Osteoblast (primary cell): ENCODE measurements at regions not wholly inside any gene's neighbourhood (a gene's known extent, or its start where the extent isn't known, plus 50 kb on each side); places are given as distances from the start of the nearest gene placed in this dataset.

Experiments used
- DNase-seq: peaks from one replicate; pipeline ENCODE4 v3.0.0; 2011; ENCODE audit warnings: low spot score, mixed read lengths; ENCODE audit not compliant: insufficient read length; ENCODE audit errors: missing footprints
- H2AFZ ChIP-seq: 2 replicates; pipeline ENCODE4 v1.6.0; 2011; ENCODE audit warnings: mild to moderate bottlenecking, low read length
- H3K27ac ChIP-seq: 2 replicates; pipeline ENCODE4 v1.5.1; 2011; ENCODE audit warnings: mild to moderate bottlenecking, low read depth, low read length, moderate library complexity
- H3K27me3 ChIP-seq: 2 replicates; pipeline ENCODE4 v1.6.0; 2012; ENCODE audit warnings: mild to moderate bottlenecking, control low read depth, inconsistent platforms, low read length, moderate library complexity; ENCODE audit not compliant: insufficient read depth
- H3K36me3 ChIP-seq: 2 replicates; pipeline ENCODE4 v1.5.1; 2011; ENCODE audit warnings: mild to moderate bottlenecking, low read length, control low read depth, moderate library complexity; ENCODE audit not compliant: insufficient read depth
- H3K4me1 ChIP-seq: 2 replicates; pipeline ENCODE4 v1.5.1; 2011; ENCODE audit warnings: mild to moderate bottlenecking, low read length, control low read depth, moderate library complexity; ENCODE audit not compliant: insufficient read depth
- H3K4me2 ChIP-seq: 2 replicates; pipeline ENCODE4 v1.6.0; 2011; ENCODE audit warnings: mild to moderate bottlenecking, low read length; ENCODE audit not compliant: insufficient read depth
- H3K4me3 ChIP-seq: fragments of 200-600 bp; sonication (generic); 3 replicates; pipeline ENCODE4 v1.5.1; 2012; ENCODE audit warnings: mild to moderate bottlenecking, low read length, inconsistent platforms; ENCODE audit not compliant: insufficient read depth
- H3K79me2 ChIP-seq: 2 replicates; pipeline ENCODE4 v1.6.0; 2012; ENCODE audit warnings: mild to moderate bottlenecking, low read length, control low read depth, inconsistent platforms; ENCODE audit not compliant: insufficient read depth
- H3K9me3 ChIP-seq: 2 replicates; pipeline ENCODE4 v1.5.1; 2011; ENCODE audit warnings: low read depth, low read length, control low read depth
- H4K20me1 ChIP-seq: 2 replicates; pipeline ENCODE4 v1.6.0; 2012; ENCODE audit warnings: mild to moderate bottlenecking, low read length, control low read depth; ENCODE audit not compliant: insufficient read depth
- CTCF ChIP-seq: IDR thresholded peaks from 2 replicates; pipeline ENCODE4 v1.5.1; 2011; ENCODE audit warnings: mild to moderate bottlenecking, low read depth, low read length, moderate library complexity; ENCODE audit errors: extremely low read depth

- no peak for TF ChIP-seq CTCF
- H3K4me3 ChIP-seq = no peak overlapping the region
- H3K9me3 ChIP-seq = no peaks in the 10 kb centered on the region
Observed at GRCh38 chr4:58522765-58523382, 1412.7 kb upstream of the IGFBP7 start.

GRCh38 chr4:58515226-58515625 is 1405.0 kb upstream of the IGFBP7 start:
- no peak for DNase-seq
- Histone ChIP-seq H2AFZ (no peak overlapping the region), H3K4me1 (no peaks in the 10 kb centered on the region), H3K4me3 (no peak overlapping the region), H3K36me3 (no peaks in the 10 kb centered on the region), H3K9me3 (no peaks in the 10 kb centered on the region), H3K4me2 (no peak overlapping the region), H4K20me1 (no peaks in the 10 kb centered on the region), H3K27me3 (no peaks in the 10 kb centered on the region), H3K27ac (no peak overlapping the region), H3K79me2 (no peaks in the 10 kb centered on the region)
- no peak for TF ChIP-seq CTCF

More at GRCh38 chr4:58522765-58523382, 1412.7 kb upstream of the IGFBP7 start:
- Histone ChIP-seq H3K79me2 (no peaks in the 10 kb centered on the region), H3K27me3 (no peaks in the 10 kb centered on the region), H3K27ac (no peak overlapping the region), H2AFZ (no peak overlapping the region), H4K20me1 (no peaks in the 10 kb centered on the region), H3K36me3 (no peaks in the 10 kb centered on the region), H3K4me1 (no peaks in the 10 kb centered on the region), H3K4me2 (no peak overlapping the region)
- DNase-seq = no peak

GRCh38 chr4:58514299-58514698 is 1404.1 kb upstream of the IGFBP7 start:
- no peaks in the 10 kb centered on the region for H3K4me1 ChIP-seq

GRCh38 chr4:58510652-58511051 is 1400.5 kb upstream of the IGFBP7 start:
- no peak for TF ChIP-seq CTCF
- Histone ChIP-seq H2AFZ (no peak overlapping the region), H4K20me1 (no peaks in the 10 kb centered on the region), H3K27ac (no peak overlapping the region), H3K9me3 (no peaks in the 10 kb centered on the region), H3K4me1 (no peaks in the 10 kb centered on the region), H3K27me3 (no peaks in the 10 kb centered on the region), H3K4me3 (no peak overlapping the region), H3K79me2 (no peaks in the 10 kb centered on the region), H3K36me3 (no peaks in the 10 kb centered on the region), H3K4me2 (no peak overlapping the region)
- no peak for DNase-seq

More at GRCh38 chr4:58514299-58514698, 1404.1 kb upstream of the IGFBP7 start:
- H2AFZ ChIP-seq = no peak overlapping the region
- H3K27ac ChIP-seq = no peak overlapping the region
- H3K36me3 ChIP-seq = no peaks in the 10 kb centered on the region
- DNase-seq = no peak
- no peaks in the 10 kb centered on the region for H3K9me3 ChIP-seq
- no peaks in the 10 kb centered on the region for H3K27me3 ChIP-seq
- no peak overlapping the region for H3K4me3 ChIP-seq
- TF ChIP-seq CTCF = no peak
- H3K79me2 ChIP-seq = no peaks in the 10 kb centered on the region
- H3K4me2 ChIP-seq = no peak overlapping the region
- H4K20me1 ChIP-seq = no peaks in the 10 kb centered on the region
